Ovary (tissue), 3 donors: ENCODE measurements at regions not wholly inside any gene's neighbourhood (a gene's known extent, or its start where the extent isn't known, plus 50 kb on each side); places are given as distances from the start of the nearest gene placed in this dataset.

Experiments
- EP300 ChIP-seq: sonication (generic); formaldehyde crosslinking; IDR thresholded peaks from one replicate; pipeline ENCODE4 v1.6.1; 2017; ENCODE audit warnings: antibody characterized with exemption
- POLR2A ChIP-seq: fragments of 450-650 bp; IDR thresholded peaks from one replicate; pipeline ENCODE4 v1.6.1; 2017; ENCODE audit warnings: antibody characterized with exemption, mild to moderate bottlenecking, moderate library complexity
- TF ChIP-seq, protein P1 (sequence below), 3 donors: fragments of 450-650 bp in 2 of 3; fragments of 200-600 bp in 1 of 3; IDR thresholded peaks; one replicate each; pipeline versions ENCODE4 v1.5.1 to v1.8.0; 2016 to 2022; ENCODE audit warnings: antibody characterized with exemption in 3 of 3, mild to moderate bottlenecking in 1 of 3
- donor health status: DM: no; HTN: no; CAD: no.

DNA sequence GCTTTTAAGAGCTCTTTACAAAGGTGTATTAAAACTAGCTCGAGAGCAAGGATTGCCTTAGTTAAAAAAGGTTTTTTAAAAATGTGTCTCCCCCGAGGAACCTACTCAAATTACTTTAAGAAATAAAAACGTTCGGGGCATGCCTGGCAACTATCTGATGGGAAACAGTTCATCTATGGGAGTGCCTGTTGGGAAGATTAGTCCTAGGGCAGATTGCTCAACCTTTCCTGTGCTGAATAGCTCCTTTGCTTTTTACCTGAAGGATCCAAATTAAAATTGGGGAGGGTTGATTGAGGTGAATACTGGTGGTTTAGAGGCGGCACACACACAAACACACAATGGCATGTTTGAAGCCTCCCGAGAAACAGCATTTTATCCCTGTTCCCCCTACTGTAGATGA is 541.4 kb upstream of the ATP2B1 start:
- TF ChIP-seq, protein P1, sequence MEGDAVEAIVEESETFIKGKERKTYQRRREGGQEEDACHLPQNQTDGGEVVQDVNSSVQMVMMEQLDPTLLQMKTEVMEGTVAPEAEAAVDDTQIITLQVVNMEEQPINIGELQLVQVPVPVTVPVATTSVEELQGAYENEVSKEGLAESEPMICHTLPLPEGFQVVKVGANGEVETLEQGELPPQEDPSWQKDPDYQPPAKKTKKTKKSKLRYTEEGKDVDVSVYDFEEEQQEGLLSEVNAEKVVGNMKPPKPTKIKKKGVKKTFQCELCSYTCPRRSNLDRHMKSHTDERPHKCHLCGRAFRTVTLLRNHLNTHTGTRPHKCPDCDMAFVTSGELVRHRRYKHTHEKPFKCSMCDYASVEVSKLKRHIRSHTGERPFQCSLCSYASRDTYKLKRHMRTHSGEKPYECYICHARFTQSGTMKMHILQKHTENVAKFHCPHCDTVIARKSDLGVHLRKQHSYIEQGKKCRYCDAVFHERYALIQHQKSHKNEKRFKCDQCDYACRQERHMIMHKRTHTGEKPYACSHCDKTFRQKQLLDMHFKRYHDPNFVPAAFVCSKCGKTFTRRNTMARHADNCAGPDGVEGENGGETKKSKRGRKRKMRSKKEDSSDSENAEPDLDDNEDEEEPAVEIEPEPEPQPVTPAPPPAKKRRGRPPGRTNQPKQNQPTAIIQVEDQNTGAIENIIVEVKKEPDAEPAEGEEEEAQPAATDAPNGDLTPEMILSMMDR (IDR thresholded peaks at IDR 0.05): no peak
- TF ChIP-seq EP300: no peak
- TF ChIP-seq POLR2A: no peak
